ENCODE measurements at regions not wholly inside any gene's neighbourhood (a gene's known extent, or its start where the extent isn't known, plus 50 kb on each side); places are given as distances from the start of the nearest gene placed in this dataset.

DNA sequence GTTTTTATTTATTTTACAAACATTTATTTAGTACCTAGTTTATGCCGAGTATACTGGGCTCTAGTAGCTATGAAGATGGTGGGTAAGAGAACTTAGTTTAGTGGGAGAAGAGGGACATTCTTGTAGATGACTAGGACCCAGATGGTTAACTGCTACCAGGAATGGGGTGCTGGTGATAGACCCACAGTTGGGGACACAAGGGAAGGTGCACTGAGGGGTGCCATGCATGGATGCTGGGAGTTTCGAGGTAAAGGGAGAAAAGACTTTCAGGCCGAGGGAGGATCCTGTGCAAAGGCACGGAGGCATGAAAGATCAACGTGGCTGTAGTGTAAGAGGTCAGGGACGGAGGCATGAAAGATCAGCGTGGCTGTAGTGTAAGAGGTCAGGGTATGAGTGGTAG lies 204.2 kb upstream of the HABP2 start:
- H4K20me1 ChIP-seq (ENCODE audit: insufficient read depth), result no peaks in the 10 kb centered on the region
- H3K9ac ChIP-seq (ENCODE audit: low read length), result no peak overlapping the region
- no peaks in the 10 kb centered on the region for H3K36me3 ChIP-seq (ENCODE audit: insufficient read depth, low read length)
- TF ChIP-seq, protein P1, sequence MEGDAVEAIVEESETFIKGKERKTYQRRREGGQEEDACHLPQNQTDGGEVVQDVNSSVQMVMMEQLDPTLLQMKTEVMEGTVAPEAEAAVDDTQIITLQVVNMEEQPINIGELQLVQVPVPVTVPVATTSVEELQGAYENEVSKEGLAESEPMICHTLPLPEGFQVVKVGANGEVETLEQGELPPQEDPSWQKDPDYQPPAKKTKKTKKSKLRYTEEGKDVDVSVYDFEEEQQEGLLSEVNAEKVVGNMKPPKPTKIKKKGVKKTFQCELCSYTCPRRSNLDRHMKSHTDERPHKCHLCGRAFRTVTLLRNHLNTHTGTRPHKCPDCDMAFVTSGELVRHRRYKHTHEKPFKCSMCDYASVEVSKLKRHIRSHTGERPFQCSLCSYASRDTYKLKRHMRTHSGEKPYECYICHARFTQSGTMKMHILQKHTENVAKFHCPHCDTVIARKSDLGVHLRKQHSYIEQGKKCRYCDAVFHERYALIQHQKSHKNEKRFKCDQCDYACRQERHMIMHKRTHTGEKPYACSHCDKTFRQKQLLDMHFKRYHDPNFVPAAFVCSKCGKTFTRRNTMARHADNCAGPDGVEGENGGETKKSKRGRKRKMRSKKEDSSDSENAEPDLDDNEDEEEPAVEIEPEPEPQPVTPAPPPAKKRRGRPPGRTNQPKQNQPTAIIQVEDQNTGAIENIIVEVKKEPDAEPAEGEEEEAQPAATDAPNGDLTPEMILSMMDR (IDR thresholded peaks at IDR 0.05; ENCODE audit: poor library complexity, severe bottlenecking), result no peak
- TF ChIP-seq REST (IDR thresholded peaks at IDR 0.05; ENCODE audit: borderline replicate concordance) (no peak), RAD21 (conservative IDR thresholded peaks at IDR 0.05) (no peak), EZH2 (IDR thresholded peaks at IDR 0.05; ENCODE audit: borderline replicate concordance, insufficient read depth, low read length, poor library complexity, severe bottlenecking) (no peak), MXI1 (conservative IDR thresholded peaks at IDR 0.05; ENCODE audit: poor library complexity, severe bottlenecking) (no peak), SMC3 (conservative IDR thresholded peaks at IDR 0.05; ENCODE audit: poor library complexity) (no peak), EP300 (conservative IDR thresholded peaks at IDR 0.05; ENCODE audit: poor library complexity, severe bottlenecking) (no peak), POLR2AphosphoS5 (IDR thresholded peaks at IDR 0.05) (no peak), TAF1 (IDR thresholded peaks at IDR 0.05; ENCODE audit: low read depth) (no peak)
- no peak overlapping the region for H2AFZ ChIP-seq (ENCODE audit: low read depth, low read length)
- H3K79me2 ChIP-seq (replicated peaks; ENCODE audit: insufficient read depth, low read length), result no peaks in the 10 kb centered on the region
- no peak overlapping the region for H3K27ac ChIP-seq (ENCODE audit: low read length)
- no peaks in the 10 kb centered on the region for H3K9me3 ChIP-seq (ENCODE audit: low read length)
- no peaks in the 10 kb centered on the region for H3K27me3 ChIP-seq (ENCODE audit: insufficient read depth, low read depth, low read length)
- H3K4me3 ChIP-seq (ENCODE audit: low read length), result no peak overlapping the region
- no peaks in the 10 kb centered on the region for H3F3A ChIP-seq (ENCODE audit: insufficient read depth, low read length, poor library complexity, severe bottlenecking)
- no peaks in the 10 kb centered on the region for H3K9me2 ChIP-seq (ENCODE audit: insufficient read depth, low read length)
- H3K4me2 ChIP-seq (ENCODE audit: low read length), result no peak overlapping the region

GRCh38 chr10:113350311-113351040 lies 202.4 kb upstream of the HABP2 start:
- H3K4me3 ChIP-seq (ENCODE audit: low read length), result no peak overlapping the region
- no peaks in the 10 kb centered on the region for H3F3A ChIP-seq (ENCODE audit: insufficient read depth, low read length, poor library complexity, severe bottlenecking)
- H3K79me2 ChIP-seq (replicated peaks; ENCODE audit: insufficient read depth, low read length), result no peaks in the 10 kb centered on the region
- TF ChIP-seq EZH2 (IDR thresholded peaks at IDR 0.05; ENCODE audit: borderline replicate concordance, insufficient read depth, low read length, poor library complexity, severe bottlenecking), result no peak
- no peak for TF ChIP-seq RAD21 (conservative IDR thresholded peaks at IDR 0.05)
- TF ChIP-seq POLR2AphosphoS5 (IDR thresholded peaks at IDR 0.05), result no peak
- TF ChIP-seq REST (IDR thresholded peaks at IDR 0.05; ENCODE audit: borderline replicate concordance), result no peak
- TF ChIP-seq MXI1 (conservative IDR thresholded peaks at IDR 0.05; ENCODE audit: poor library complexity, severe bottlenecking), result no peak
- no peak for TF ChIP-seq EP300 (conservative IDR thresholded peaks at IDR 0.05; ENCODE audit: poor library complexity, severe bottlenecking)
- no peak for TF ChIP-seq SMC3 (conservative IDR thresholded peaks at IDR 0.05; ENCODE audit: poor library complexity)
- TF ChIP-seq, protein P1 (IDR thresholded peaks at IDR 0.05; ENCODE audit: poor library complexity, severe bottlenecking), result no peak
- TF ChIP-seq TAF1 (IDR thresholded peaks at IDR 0.05; ENCODE audit: low read depth), result no peak
- no peak overlapping the region for H3K27ac ChIP-seq (ENCODE audit: low read length)
- H4K20me1 ChIP-seq (ENCODE audit: insufficient read depth), result no peaks in the 10 kb centered on the region
- H3K9me2 ChIP-seq (ENCODE audit: insufficient read depth, low read length), result no peaks in the 10 kb centered on the region
- H3K4me2 ChIP-seq (ENCODE audit: low read length), result no peak overlapping the region
- no peak overlapping the region for H3K9ac ChIP-seq (ENCODE audit: low read length)
- no peaks in the 10 kb centered on the region for H3K36me3 ChIP-seq (ENCODE audit: insufficient read depth, low read length)
- no peak overlapping the region for H2AFZ ChIP-seq (ENCODE audit: low read depth, low read length)
- H3K27me3 ChIP-seq (ENCODE audit: insufficient read depth, low read depth, low read length), result no peaks in the 10 kb centered on the region
- H3K9me3 ChIP-seq (ENCODE audit: low read length), result no peaks in the 10 kb centered on the region
